Right kidney (tissue), 1 donor: ENCODE measurements at regions not wholly inside any gene's neighbourhood (a gene's known extent, or its start where the extent isn't known, plus 50 kb on each side); places are given as distances from the start of the nearest gene placed in this dataset.
"Not testable (repeated sequence)": the region's sequence is repeated elsewhere in the genome, so short reads cannot be mapped to it uniquely, and the experiment has no call there.

Experiments
- DNase-seq: peaks from one replicate; pipeline ENCODE4 v3.0.0-alpha.2; 2016

DNA sequence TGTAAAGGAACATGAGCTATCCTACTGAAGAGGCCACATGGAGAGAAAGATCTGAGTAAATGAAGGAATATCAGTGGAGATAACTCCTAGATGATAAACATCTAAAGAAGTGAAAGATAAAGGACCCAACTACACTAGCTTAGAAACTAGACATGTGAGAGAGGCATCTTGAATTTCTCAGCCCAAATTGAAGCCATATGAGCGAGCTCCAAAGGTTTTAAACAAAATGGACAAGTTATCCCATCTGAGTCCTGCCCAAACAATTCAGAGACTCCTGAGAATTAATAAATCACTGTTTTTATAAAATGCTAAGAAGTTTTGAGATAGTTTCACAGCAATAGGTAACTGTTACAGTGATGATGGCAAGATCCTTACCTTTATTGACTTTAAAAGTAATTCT, 438.9 kb downstream of the NAV3 start:
- DNase-seq, result no peak

DNA sequence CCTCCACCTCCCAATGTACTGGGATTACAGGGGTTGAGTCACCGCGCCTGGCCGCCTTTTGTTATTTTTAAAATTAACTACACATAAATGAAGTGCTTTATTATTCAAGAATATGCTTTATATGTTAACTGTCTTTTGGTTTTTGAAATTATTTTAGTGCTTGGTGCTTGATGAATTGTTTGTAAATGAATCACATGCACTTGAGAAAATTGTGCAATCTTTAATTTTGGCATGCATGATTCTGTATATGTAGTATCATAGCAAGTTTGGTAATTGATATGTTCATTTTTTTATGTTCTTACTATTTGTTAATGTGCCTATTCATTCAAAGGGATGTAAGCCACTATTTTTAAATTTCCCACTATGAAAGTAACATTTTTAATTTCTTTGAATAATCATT, 440.9 kb downstream of the NAV3 start:
- DNase-seq, result no peak

DNA sequence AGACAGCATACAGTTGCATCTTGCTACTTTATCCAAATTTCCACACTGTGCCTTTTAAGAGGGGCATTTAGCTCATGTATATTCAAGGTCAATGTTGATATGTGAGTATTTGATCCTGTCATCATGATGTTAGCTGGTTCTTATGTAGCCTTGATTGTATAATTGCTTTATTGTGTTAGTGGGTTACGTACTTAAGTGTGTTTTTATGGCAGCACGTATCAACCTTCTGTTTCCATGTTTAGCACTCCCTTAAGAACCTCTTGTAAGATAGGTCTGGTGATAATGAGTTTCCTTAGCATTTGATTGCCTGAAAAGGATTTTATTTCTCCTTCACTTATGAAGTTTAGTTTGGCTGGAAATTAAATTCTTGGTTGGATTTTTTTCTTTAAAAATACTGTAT, 445.2 kb downstream of the NAV3 start:
- no peak for DNase-seq

DNA sequence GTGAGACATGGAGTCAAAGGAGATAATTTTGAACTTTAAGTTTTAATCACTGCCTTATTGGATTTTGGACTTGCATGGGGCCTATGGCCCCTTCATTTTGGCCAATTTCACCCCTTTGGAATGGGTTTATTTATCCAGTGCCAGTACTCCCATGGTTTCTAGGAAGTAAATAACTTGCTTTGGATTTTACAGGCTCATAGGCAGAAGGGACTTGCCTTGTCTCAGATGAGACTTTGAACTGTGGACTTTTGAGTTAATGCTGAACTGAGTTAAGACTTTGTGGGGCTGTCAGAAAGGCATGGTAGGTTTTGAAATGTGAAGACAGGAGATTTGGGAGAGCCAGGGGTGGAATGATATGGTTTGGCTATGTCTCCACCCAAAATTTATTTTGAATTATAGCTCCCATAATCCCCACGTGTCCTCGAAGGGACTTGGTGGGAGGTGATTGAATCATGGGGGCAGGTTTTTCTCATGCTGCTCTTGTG, 448.1 kb downstream of the NAV3 start:
- no peak for DNase-seq

DNA sequence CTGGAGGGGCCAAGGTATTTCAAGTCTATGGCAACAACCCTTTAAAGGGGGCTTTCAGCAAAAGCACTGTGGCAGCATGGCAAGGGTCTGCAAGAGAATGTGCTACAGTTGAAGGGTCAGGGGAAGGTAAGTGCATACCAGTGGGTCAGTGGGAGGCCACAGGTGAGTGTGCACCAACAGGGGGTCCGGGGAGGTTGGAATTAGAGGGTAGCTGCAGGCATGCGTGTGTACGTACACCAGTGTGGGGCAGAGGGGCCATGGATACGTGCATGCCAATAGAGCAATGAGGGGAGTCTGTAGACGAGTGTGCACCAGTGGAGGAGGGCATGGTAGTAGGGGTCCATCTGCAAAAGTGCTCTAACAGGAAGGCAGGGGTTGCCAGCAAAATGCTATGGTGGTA, 448.9 kb downstream of the NAV3 start:
- no peak for DNase-seq

DNA sequence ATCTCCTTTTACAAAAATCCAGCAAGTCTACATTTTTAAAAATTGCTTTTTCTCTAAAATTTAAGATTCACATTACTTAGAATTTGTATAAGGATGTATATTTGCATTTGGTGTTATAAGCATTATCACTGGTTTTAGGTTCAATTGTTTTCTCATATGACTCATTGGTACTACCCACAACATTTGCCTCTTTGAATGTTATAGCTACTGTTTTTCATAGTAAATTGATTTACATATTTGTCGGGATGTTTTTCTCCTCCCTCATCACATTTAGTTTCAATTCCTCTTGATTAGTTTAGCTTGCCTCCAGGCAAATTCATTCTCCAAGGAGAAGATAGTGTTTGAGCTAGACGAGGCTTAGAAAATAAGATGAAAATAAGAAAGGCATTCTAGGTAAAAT, 450.4 kb downstream of the NAV3 start:
- not testable (repeated sequence) for DNase-seq

DNA sequence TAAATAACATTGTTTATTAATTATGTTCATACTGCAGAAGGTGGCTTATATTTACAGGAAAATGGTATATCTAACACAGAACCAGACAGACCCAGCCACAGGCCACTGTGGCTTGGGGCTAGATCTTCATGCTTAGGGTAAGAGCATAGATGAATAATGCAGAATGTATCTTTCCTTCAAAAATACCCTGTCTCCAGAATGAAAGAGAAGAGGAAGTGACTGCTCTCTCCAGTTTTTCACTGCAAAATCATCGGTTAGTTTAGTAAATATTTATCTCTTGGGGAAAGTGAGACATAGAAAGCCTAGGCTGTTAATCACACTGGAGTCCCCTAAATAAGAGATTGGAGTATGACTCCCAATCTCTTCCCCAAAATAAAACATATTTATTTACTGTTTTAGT, 453.7 kb downstream of the NAV3 start:
- no peak for DNase-seq

DNA sequence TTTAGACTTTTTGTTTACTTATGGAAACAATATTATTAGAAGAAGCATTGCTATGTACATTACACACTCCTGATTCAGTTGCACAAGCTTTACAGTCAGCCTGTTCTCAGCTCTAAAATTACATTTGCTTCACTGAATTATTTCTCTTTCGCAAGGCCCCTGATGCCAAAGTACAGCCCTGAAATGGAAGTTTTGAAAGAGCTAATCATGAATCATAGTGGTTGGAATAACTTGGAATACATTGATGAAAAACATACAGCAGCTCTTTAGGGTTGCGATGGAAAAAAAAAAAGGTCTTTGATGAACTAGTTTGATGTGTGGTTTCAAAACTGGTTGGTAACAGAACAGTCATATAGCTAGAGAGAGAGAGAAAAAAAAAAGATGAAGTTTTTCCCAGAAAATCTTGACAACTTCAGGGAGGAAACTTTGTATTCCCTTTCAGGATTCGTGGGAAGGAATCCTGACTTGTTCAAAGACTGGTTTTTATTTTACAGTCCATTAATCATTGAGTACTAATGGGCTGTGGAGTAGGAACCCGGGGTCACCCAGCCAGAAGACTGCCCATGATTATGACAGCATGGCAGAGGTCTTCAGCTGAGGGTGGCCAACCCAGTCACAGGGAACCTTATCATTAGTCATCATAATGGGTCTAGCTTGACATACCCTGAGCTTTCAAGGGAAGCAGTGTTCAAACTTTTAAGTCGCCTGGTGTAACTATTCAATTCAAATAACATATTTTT, 460.1 kb downstream of the NAV3 start:
- DNase-seq, result peak; percentile 14

DNA sequence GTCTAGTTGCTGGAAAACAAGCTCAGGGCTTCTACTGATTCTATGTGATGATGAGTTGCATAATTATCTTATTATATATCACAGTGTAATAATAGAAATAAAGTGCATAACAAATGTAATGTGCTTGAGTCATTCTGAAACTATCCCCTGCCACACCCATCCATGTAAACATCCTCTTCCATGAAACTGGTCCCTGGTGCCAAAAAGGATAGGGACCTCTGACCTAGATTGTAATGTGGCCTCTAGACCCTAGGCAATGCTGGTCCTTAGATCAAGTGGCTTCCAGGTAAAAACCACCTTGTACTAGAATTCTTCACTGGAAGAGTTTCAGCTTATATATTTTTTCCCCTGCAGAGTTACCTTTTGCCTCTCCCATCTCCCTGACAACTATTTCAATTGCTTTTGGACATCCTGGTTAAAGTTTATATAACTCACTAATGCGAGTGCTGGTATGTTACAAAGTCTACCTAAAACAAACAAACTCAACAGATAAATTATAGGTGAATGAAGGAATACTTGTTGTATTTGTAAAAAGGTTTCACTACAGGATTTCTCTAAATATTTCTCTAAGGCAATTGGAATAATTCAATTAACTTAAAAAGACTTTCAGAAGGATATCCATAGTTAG, 462.5 kb downstream of the NAV3 start:
- DNase-seq, result no peak

DNA sequence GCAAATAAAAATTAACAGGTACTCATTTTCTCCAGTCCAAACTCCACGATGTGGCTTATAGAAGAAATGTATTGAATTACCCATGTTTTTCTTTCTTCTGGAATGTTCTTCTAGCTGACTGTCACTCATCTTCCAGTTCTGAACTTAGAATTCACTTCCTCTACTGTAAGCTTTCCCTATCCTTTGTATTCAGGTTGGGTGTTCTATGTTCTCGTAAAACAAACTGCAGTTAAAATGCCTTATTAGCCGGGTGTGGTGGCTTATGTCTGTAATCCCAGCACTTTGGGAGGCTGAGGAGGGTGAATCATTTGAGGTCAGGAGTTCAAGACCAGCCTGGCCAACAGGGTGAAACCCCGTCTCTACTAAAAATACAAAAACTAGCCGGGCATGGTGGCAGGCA, 470.6 kb downstream of the NAV3 start:
- DNase-seq, result not testable (repeated sequence)

DNA sequence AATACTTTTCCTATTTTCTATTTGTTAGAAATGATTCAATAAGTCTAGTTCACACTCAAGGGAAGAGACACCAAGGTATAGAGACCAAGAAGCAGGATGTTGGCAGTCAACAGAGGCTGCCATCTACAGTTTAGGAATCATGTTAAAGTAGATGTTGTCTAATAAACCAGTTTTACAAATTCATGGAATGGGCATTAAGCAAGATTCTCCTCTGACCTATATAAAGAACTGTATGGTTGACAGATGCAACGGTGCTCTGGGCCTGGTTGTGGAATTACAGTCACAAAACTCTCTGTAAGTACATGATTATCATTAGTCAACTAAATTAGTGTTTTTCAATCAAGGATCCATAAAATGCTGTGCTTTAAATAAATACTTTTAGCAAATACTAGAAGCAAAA, 475.1 kb downstream of the NAV3 start:
- no peak for DNase-seq

DNA sequence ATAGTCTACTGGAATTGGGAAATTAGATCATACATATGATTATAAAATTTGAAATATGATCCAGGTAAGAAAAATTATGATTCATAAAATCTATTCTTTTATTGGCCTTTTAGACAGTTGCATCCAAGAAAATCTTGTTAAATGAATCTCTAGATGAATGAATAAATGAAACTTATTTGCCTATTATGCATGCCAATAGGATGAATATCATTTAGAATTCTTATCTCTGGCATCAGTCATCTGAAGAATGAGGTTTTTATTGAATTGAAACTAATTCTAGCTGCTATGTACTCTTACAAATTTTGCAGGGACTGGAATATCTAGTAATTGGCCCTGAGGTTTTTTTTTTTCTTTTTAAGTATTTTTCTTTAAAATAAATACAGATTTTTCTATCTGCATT, 475.5 kb downstream of the NAV3 start:
- DNase-seq, result no peak

DNA sequence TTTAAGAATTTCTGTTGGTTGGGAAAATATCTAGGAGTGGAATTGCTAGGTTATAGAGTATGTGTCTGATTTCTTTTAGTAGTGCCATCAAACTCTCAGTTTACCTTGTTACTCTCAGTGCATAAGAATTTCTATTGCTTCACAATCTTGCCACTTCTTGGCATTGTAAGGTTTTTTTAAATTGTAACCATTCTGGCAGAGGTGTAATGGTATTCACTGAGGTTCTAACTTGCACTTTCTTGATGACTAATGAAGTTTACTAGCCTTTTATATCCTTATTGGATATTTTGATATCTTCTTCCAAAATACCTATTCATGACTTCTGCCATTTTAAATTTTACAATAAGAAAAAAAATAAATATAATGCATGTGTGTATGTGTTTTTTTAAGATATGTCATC, 478.0 kb downstream of the NAV3 start:
- DNase-seq, result no peak

DNA sequence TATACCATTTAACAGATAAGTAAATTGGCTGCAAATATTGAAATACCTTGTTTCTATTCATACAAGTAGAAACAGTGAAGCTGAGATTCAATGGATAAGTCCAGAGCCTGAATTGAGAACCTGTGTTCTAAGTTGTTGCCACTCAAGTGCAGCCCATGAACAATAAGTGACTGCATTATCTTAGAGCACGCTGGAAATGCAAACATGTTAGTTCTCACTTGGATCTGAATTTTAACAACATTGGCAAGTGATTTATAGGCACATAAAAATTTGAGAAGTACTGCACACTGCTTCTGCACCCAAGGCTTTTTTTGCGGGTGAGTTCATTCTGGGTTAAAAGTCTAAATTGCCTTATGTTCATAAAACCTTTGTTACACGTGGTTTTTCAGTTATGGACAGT, 484.3 kb downstream of the NAV3 start:
- no peak for DNase-seq

DNA sequence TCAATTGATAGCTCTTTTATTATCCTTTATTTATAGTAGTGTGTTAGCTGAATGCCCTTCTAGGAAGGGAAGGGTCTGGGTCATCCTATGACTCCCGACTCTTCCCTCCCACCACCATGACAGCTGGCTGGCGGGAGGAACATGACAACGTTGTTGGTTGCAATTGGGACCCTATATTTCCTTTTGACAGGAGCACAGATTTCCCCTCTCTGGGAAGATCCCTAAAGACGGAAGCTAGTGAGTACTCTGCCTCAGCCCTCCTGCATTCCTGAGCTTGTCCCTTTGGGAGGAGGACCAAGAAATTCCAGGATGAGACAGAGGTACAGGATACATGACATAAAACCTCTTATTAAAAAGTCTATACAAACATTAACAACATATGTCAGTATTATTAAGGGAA, 485.4 kb downstream of the NAV3 start:
- no peak for DNase-seq

DNA sequence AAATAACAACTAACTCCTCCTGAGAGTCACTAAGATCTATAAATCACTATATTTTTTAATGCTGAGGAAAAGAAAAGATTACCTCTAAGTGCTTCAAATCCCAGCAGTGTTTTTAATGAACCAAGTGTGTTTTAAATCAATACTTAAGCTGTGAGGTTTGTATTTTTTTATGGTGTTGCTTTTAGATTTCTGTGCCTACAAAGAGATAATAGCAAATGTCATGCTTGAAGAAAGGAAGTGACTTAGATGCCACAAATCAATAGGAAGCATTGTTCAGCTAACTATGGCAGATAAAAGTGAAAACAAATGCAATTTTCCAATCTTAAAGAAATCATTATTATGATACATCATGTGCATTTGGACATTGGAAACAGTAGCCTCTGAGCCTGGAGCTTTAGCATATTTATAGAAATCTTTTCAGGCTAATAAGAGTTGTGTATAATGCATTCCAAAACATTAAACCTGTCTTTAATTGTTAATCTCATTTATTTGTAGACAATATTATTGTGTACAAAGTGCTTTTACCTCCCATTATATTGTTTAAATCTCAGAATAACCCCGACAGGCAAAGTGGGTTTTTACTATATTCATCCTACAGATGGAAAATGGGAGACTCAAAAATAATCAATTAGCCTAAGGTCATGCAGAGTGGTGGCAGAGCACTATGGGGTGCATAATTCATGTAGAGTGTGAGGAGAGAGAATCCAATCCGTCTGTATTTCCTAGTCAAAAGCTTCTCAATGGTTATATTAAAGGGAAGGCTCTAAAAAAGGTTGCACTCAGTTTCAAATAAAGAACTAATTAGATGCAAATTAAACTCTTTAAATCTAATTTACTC, 486.2 kb downstream of the NAV3 start:
- no peak for DNase-seq

DNA sequence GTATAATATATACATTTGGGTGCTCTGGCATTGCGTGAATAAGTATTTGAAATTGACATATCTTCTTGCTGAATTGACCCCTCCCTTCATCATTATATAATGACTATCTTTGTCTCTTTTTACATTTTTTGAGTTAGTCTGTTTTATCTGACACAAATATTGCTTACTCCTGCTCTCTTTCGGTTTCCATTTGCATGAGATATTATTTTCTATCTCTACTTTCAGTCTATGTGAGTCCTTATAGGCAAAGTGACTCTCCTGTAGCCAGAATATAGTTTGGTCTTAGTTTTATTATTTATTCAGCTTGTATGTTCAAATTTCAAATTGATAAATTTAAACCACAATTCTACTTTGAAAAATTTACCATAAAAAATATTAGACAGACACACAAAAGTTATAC, 491.0 kb downstream of the NAV3 start:
- no peak for DNase-seq

DNA sequence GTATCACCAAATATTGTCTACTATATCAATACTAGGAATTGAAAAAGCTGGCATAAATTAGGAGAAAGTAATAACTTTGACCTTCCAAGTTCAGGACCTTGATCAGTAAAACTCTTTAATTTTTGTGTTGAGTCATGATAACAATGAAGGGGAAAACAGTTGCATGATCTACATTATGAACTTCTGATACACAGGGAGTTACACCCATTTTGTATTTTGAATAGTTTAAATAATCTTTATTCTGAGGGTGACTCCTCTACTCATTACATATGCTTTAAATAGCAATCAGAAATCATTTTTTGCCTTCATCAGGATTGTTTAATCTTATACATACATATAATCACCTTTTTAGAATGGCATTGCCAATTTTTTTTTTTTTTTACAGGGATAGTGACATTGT, 492.5 kb downstream of the NAV3 start:
- no peak for DNase-seq

DNA sequence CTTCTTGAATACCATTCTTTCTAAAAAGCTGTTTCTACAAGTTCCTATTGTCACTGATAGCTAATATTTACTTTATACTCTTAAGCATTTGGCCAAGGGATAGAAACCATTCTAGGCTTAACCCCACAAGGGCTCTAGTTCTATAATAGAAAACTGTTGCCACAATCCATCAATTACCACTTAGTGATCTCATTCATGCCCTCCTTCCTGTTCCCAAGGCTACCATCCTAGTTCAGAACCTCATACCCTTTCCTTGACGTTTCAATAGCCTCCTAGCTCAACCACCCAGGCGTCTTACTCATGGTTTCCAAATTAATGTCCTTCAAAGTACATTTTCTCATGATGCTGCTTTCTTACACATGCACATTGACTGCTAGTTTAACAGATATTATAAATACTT, 493.5 kb downstream of the NAV3 start:
- DNase-seq, result no peak

DNA sequence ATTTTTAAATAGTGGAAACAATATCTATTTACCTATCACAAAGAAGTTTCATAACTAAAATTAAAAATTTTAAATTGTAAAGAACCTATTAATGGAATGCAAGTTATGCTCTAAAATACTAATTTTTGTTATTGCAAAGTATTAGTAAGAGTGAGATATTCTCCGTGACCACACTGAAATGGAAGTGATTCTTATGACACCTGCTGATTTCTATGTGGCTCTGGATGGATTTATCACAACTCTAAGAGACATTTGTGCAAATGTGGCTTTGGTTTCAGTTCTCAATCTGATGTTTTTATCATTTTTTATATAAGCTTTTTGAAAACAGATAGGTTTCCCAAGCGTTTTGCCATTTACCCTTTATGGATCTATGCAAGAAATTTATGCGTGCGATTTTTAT, 497.8 kb downstream of the NAV3 start:
- no peak for DNase-seq

DNA sequence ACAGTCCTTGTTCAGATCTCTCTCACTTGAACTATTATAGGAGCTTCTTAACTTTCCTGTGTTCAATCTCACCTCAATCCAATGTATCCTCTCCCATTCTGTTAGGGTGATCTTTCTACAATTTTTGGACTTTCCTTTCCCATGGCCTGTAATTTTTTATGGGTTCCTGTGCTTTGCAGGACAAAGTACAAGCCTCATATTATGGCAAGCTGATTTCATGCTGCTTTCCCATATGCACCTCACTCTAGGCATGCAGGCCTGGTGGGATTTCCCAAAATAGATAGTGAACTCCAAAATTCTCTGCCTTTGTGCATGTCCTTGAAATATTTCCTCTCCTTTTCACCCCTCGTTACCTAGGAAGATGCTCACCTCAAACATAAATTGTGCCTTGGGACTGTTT, 499.4 kb downstream of the NAV3 start:
- DNase-seq, result no peak

DNA sequence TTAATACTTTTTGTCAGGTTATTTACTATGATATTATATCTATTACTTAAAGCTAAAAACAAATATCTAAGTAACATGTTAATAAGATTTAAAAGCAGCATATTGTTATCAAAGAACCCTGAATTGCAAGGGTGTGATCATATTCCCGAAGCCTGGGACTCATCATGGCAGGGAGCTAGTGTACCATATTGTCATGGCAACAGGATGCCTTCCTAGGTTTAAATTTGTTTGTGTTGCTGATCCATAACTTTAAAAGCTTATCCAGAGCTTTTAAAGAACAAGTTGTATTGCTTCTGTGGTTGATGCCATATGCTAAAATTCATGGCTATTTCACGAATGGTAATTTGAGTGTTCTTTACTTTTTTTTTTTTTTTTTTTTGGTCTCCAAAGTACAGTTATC, 500.5 kb downstream of the NAV3 start:
- DNase-seq, result no peak

DNA sequence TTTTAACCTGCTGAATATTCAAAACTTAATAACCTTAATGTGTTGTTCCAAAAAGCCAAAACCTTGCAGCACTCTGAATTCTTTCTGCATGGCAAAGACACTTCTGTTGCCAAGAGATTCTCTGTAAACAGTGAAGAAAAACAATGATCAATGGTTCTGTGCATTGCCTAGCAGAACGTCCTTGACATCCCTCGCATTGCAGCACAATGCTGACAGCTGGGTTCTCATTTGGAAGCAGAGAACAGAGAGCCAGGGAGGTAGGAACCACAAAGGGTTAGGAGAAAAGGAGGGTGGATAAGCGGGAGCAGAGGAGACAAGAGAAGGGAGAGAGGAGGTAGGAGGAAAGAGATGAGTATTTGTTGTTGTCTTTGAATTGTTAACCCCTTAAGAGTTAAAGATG, 501.1 kb downstream of the NAV3 start:
- no peak for DNase-seq
